Rectal smooth muscle tissue (tissue), 1 donor: ENCODE measurements at regions not wholly inside any gene's neighbourhood (a gene's known extent, or its start where the extent isn't known, plus 50 kb on each side); places are given as distances from the start of the nearest gene placed in this dataset.

ENCODE experiments used
- H3K27ac ChIP-seq: one replicate; pipeline ENCODE4 v1.7.0; 2013; ENCODE audit warnings: low read depth, low read length, inconsistent platforms
- H3K27me3 ChIP-seq: one replicate; pipeline ENCODE4 v1.7.0; 2013; ENCODE audit warnings: low read length; ENCODE audit not compliant: control insufficient read depth, insufficient read depth
- H3K36me3 ChIP-seq: one replicate; pipeline ENCODE4 v1.7.0; 2013; ENCODE audit warnings: low read length; ENCODE audit not compliant: control insufficient read depth, insufficient read depth
- H3K4me1 ChIP-seq: one replicate; pipeline ENCODE4 v1.7.0; 2013; ENCODE audit warnings: low read length; ENCODE audit not compliant: control insufficient read depth, insufficient read depth
- H3K4me3 ChIP-seq: one replicate; pipeline ENCODE4 v1.7.0; 2013; ENCODE audit warnings: low read length
- H3K9ac ChIP-seq: one replicate; pipeline ENCODE4 v1.7.0; 2013; ENCODE audit warnings: low read length

DNA sequence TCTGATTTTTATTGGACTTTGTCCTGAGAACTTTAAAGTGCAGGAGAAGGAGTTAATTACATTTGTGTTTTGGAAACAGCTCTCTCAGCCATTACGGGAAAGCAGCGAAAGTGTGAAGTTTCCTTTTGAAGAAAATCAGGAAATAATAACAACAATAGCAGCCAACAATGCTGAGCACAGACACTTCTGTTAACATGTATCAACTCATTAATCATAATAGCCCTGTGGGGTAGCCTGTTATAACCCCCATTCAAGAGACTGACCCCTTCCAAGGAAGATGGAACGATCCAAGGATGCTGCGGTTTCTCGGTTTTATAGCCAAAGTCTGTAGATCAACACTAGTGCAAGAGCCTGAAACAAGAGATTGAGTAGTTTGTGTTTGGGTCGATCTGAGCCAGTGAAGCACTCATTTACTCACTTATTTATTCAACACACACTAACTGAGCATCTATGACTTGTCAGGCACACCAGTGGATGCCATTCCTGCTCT lies 195.5 kb downstream of the DRD1 start:
- no peaks in the 10 kb centered on the region for H3K4me1 ChIP-seq
- no peak overlapping the region for H3K9ac ChIP-seq
- no peaks in the 10 kb centered on the region for H3K27me3 ChIP-seq
- no peaks in the 10 kb centered on the region for H3K36me3 ChIP-seq
- no peak overlapping the region for H3K27ac ChIP-seq
- no peak overlapping the region for H3K4me3 ChIP-seq

DNA sequence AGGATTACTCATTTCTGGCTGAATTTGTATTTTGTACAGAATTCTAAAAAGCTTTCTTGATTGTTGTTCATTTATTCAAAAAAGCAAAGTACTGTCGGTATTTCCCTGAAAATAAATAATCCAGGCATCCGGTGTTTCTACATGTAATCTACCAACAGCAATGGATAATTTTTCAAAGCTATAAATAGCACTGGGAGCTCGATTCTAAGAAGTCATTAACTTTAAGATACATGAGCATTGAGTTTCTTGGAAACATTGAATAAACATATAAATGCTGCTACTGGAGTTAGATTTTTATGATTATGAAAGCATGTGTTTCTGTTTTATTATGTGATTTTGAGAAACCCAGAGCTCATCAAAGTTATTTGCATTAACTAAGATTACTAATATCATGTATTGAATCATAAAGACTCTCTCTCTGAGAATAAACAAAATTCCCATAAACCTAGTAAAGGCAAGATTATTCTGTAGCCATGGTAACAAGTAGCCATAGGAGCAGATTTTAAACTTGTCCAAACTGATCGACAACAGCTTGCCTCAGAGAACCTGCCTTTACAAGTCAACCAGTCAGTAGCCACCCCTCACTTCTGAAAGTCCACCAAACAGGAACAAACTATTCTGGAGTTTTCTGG lies 197.0 kb downstream of the DRD1 start:
- Histone ChIP-seq H3K27ac (no peak overlapping the region), H3K4me3 (no peak overlapping the region), H3K9ac (no peak overlapping the region), H3K4me1 (no peaks in the 10 kb centered on the region), H3K27me3 (no peaks in the 10 kb centered on the region), H3K36me3 (no peaks in the 10 kb centered on the region)

DNA sequence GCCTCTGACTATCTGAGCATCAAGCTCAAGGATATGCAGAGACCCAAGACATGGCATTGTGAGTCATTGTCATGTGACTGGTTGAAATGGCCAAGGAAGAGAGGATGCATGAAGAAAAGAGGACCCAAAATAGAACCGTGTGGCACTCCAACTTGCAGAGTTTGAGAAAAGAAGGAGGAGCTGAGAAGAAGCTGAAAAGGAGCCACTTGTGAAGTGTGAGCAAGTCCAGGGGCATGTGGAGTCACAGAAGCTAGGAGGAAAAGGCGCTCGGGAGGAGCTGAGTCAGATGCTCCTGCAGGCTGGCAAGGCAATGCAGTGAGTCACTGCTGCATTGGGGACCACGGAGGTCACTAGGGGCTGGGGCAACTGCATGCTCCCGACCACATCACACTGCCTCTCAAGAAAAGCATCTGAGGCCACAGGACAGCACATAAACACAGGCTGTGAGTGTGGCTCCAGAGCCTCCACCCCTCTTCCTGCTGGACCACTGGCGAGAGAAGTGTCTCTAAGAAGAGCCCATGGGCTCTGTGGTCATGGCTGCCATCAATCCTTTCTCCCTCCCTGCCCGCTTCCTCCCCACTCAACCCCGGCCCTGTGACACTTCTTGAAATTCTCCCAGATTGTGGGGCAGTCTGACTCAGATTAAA lies 197.6 kb downstream of the DRD1 start:
- Histone ChIP-seq H3K27ac (no peak overlapping the region), H3K4me1 (no peaks in the 10 kb centered on the region), H3K4me3 (no peak overlapping the region), H3K36me3 (no peaks in the 10 kb centered on the region), H3K9ac (no peak overlapping the region), H3K27me3 (no peaks in the 10 kb centered on the region)

DNA sequence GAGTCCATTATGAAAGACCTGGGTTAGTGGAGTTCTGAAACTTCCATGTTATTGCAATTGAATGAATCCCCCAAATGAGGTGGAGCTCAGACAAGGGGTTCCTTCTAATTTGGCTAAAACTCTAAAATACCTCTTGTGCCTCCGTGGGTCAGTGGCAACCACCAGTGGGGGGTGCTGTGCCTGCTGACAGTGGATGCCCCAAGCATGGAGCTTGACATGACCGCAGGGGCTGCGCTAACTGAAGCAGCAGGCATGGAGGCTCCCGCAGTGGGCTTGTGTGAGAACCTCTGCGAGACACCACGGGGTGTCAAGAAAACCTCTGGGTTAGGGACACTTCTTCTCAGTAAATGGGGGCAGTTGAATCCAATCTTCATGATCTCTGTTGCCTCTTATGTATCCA lies 200.5 kb downstream of the DRD1 start:
- Histone ChIP-seq H3K9ac (no peak overlapping the region), H3K36me3 (no peaks in the 10 kb centered on the region), H3K27ac (no peak overlapping the region)

DNA sequence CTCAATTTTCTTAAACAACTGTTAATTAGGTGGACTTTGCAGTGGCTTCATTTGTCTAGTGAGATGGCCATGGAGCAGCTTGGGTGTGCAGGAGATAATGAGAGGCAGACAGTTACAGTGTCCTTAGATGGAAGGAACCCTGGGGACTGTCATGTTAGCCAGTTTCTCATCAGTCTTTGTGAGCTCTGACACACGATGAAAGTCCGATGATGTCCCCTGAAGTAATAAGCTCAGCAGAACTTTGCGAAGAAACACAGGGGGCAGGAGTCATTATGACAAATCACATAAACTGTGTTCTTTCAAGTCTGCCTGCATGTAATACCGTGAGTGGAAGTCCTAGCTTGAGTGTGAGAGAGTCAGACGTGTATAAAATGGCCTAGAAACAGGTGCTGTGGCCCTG lies 201.8 kb downstream of the DRD1 start:
- H3K27me3 ChIP-seq: no peaks in the 10 kb centered on the region
- no peaks in the 10 kb centered on the region for H3K36me3 ChIP-seq
- no peak overlapping the region for H3K27ac ChIP-seq
- H3K9ac ChIP-seq: no peak overlapping the region
- H3K4me1 ChIP-seq: no peaks in the 10 kb centered on the region
- no peak overlapping the region for H3K4me3 ChIP-seq

More for the DNA sequence above, 200.5 kb downstream of the DRD1 start:
- no peaks in the 10 kb centered on the region for H3K27me3 ChIP-seq
- H3K4me3 ChIP-seq: no peak overlapping the region
- no peaks in the 10 kb centered on the region for H3K4me1 ChIP-seq

DNA sequence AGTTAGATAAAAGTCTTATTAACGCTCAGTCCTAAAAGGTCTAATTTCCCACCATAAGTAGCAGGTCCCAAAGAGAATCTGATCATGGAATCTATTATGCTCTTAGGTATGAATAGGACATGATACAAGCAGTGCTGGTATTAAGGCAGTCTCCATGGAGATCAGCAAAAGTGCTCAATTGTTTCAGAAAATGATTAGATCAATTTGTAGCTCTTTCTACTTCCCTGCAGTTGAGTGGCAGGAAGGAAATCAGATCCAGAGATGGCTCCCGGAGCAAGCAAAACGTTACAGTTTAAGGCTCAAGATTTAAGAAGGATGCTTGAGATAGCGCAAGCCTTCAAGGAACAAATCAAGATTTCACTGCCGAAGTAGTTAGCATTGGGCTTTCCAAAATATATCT lies 205.7 kb downstream of the DRD1 start:
- no peaks in the 10 kb centered on the region for H3K4me1 ChIP-seq
- H3K27ac ChIP-seq: no peak overlapping the region
- no peak overlapping the region for H3K9ac ChIP-seq
- no peaks in the 10 kb centered on the region for H3K27me3 ChIP-seq
- no peak overlapping the region for H3K4me3 ChIP-seq
- no peaks in the 10 kb centered on the region for H3K36me3 ChIP-seq

DNA sequence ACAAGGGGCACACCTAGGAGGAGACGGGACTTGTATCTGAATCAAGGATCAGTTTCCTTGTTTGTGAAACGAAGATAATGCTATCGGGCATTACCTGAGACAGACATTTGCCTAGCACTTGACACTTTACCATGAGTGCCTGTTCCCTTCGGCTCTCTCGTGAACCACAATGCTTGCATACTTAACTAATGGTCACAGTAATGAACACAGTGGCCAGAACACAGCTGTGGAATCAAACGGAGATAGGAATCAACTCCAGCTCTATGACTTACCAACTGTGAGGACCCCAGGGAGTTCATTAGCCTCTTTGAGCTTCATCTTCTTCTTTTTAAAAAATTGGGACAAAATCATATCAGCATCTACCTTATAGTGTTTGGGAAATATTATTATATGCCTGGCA lies 207.8 kb downstream of the DRD1 start:
- no peak overlapping the region for H3K27ac ChIP-seq
- no peaks in the 10 kb centered on the region for H3K36me3 ChIP-seq
- H3K4me1 ChIP-seq: no peaks in the 10 kb centered on the region
- H3K9ac ChIP-seq: no peak overlapping the region
- H3K4me3 ChIP-seq: no peak overlapping the region
- no peaks in the 10 kb centered on the region for H3K27me3 ChIP-seq

DNA sequence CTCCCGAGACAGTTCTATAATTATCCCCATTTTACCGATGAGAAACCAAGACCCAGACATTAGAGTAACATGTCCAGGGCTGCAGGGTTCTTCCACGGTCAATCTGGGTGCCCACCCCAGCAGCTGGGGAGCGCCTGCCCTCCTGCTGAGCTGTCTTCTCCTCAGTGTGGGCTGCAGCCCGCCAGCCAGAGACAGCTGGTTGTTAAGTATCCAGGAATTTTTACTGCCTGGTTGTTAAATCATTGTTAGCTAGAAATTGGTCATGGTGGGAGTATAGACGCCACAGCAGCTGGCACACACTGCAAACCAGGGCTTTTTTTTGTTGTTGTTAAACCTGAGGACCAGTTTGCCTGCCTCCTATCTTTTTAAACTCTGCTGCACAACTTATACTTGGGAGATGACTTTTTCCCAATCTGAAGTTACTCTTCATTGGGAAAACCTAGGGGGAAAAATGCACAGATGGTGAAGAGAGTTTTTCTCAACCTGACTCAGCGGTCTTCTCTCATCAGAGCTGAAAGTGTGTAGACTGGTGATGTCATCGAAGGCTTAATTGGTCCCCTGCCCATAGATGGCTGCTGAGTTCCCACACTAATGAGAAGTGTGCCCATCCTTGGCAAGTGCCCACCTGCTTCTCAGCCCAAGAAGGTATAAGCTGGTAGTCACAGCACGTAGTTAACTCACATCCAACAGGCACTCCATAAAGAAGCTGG lies 208.6 kb downstream of the DRD1 start:
- H3K27ac ChIP-seq: no peak overlapping the region
- H3K36me3 ChIP-seq: no peaks in the 10 kb centered on the region
- H3K27me3 ChIP-seq: no peaks in the 10 kb centered on the region
- no peak overlapping the region for H3K9ac ChIP-seq
- H3K4me1 ChIP-seq: no peaks in the 10 kb centered on the region
- H3K4me3 ChIP-seq: no peak overlapping the region

DNA sequence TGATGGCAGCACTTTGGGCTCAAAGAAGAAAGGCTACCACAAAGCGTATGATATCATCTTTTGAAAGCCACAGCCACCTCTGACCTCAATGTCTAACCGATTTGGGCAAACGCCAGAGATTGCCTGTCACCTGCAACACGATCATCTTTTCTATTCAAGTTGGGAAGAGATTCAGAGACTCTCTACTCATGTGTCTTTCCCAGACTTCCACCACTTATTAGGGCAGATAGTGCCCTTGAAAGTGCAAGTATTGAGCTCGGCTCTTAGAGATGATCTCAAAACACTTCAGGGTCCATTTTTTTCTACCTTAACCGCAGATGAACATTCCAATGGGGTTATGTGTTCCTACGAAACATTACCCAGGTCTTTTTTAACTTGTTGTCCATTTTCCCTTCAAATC lies 213.7 kb downstream of the DRD1 start:
- Histone ChIP-seq H3K36me3 (no peaks in the 10 kb centered on the region), H3K27ac (no peak overlapping the region), H3K4me3 (no peak overlapping the region), H3K9ac (no peak overlapping the region), H3K27me3 (no peaks in the 10 kb centered on the region), H3K4me1 (no peaks in the 10 kb centered on the region)

DNA sequence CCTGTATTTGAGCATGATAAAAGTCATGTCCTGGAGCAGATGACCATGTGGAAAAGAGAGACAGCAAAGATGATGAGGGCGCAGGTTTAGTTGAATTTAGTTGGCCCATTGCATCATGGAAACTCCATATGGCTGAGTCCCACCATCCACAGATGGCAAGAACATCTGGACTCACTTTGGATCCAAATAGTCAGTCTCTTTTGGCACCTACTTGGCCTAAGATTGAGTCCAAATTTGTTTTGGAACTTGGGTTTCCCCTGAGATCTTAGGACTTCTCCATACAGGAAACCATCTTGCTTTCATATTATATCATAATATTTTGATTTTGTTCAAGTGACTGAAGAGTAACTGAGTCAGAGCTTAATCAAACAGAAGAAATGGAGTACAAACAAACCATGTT lies 217.5 kb downstream of the DRD1 start:
- Histone ChIP-seq H3K36me3 (no peaks in the 10 kb centered on the region), H3K27me3 (no peaks in the 10 kb centered on the region), H3K27ac (no peak overlapping the region), H3K4me1 (no peaks in the 10 kb centered on the region), H3K4me3 (no peak overlapping the region), H3K9ac (no peak overlapping the region)

DNA sequence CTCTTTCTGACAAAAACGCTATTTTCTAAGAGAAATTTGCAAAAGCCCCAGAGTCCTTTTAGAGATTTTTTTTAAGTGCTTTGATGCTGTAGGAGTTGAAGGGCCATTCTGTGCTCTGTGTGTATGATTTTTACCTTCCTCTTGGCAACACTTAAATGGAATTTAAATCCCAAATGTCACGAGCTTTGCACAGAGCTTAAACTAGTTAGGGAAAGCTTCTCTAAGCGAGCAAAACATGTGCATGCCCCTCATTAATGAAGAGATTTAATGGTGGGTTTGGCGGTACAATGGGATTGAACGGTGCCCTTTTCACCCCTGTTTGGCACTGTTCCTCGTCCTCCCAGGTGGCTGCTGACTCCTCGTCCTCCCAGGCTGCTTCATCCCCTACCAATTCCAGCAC lies 220.7 kb downstream of the DRD1 start:
- no peaks in the 10 kb centered on the region for H3K27me3 ChIP-seq
- no peaks in the 10 kb centered on the region for H3K4me1 ChIP-seq
- H3K27ac ChIP-seq: no peak overlapping the region
- H3K36me3 ChIP-seq: no peaks in the 10 kb centered on the region
- H3K9ac ChIP-seq: no peak overlapping the region
- H3K4me3 ChIP-seq: no peak overlapping the region

DNA sequence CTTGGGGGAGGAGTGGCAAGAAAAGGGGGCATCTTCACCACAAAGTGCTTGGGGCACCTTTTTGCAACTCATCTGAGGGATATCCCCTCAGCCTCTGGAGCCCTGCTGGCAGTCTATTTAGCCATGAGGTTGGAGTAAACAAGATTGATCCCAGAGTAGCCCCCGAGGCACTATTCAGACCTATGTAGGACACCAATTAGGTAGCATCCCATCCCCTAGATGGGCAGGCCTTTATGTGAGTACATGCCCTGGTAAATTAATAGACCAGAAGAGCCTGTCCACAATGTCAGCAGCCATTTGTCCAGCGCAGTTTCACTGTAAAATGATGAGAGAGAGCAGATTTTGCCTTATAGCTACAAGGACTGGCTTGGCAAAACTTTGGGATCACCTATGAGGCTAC lies 221.4 kb downstream of the DRD1 start:
- Histone ChIP-seq H3K27ac (no peak overlapping the region), H3K9ac (no peak overlapping the region), H3K4me1 (no peaks in the 10 kb centered on the region)

DNA sequence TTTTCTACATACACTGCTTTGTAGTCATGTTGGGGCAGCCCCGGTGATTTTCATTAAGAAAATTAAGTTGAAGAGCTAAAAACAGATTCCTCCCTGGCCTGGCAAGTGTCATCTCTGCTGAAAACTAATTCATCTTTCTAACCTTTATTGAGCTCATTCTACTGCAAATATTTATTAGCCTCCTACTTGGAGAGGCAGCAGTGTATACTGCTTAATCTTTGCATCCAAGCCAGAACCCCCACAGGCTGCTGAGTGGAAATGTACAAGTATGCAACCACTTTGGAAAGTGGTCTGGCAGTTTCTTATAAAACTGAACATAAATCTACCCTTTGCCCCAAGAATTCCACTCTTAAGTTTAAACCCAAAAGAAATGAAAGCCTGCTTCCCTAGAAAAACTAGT lies 223.4 kb downstream of the DRD1 start:
- Histone ChIP-seq H3K4me1 (no peaks in the 10 kb centered on the region), H3K36me3 (no peaks in the 10 kb centered on the region), H3K4me3 (no peak overlapping the region), H3K9ac (no peak overlapping the region), H3K27ac (no peak overlapping the region), H3K27me3 (no peaks in the 10 kb centered on the region)

More for the DNA sequence above, 221.4 kb downstream of the DRD1 start:
- Histone ChIP-seq H3K36me3 (no peaks in the 10 kb centered on the region), H3K4me3 (no peak overlapping the region), H3K27me3 (no peaks in the 10 kb centered on the region)
